Activated CD4-positive, alpha-beta T cell treated with anti-CD3 and anti-CD28 coated beads for 48 hours (primary cell): ENCODE measurements at regions not wholly inside any gene's neighbourhood (a gene's known extent, or its start where the extent isn't known, plus 50 kb on each side); places are given as distances from the start of the nearest gene placed in this dataset.
A peak's percentile ranks its signal among the peaks of the same experiment; 100 is the strongest.

ENCODE experiments used
- DNase-seq: peaks from one replicate; pipeline ENCODE4 v3.0.0-alpha.2; 2020

DNA sequence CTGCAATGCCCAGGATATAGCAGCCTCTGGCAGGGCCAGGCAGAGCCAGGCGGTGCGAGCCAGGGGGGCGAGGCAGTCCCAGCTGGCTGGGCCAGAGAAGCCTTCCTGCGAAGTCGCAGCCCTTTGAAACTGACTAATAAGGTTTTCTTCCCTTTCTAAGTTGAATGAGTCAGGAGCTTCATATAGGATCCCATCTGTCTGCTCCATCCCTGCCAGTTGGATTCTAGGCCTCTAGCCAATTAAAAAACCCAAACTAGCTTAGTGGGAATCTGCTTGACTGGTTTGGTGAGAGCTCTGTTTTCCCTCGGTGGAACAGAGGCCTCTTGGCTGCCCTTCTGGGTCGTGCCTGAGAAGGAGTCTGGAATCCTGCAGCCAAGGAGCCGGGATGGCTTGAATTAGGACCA is 70.1 kb upstream of the RAPGEF1 start:
- DNase-seq = no peak

GRCh38 chr9:131808291-131808690 is 68.4 kb upstream of the RAPGEF1 start:
- DNase-seq = no peak

DNA sequence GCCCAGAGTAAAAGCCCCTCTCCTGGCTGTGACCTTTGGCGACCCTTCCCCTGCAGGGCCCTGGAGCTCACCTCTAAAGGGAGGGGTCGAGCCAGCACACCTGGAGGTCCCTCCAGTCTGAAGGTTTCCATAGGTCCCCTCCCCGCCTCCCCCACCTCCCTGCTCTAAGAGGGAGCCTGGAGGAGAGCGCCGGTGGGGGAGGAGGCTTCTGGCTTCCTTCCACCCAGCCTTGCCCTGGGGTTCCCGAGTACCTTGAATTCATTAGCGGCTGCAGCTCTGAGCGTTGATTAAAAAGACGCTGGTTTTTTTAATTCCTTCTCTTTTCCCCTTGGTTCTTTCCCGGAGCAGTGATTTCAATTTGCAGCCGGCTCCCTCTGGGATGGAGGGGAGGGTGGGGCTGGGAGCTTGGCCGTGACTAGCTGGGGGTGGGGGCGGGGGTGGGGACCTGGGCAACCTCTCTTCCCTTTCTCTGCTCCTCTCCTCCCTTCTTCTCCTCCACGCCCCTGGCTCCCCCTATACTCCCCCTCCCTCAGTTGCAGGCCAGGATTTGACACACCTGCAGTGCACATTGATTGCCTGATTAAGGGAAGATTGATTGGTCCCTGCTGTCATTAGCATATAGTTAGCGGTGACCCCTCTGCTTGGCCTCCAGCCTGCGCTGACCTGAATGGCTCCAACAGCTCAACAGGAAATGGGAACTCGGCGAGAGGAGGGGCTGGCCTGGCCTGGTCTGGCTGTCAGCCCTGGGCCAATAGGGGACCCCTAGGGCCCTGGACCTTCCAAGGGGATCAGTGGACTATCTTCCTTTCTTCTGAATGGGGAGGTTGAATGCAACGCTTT is 67.5 kb upstream of the RAPGEF1 start:
- DNase-seq = no peak

DNA sequence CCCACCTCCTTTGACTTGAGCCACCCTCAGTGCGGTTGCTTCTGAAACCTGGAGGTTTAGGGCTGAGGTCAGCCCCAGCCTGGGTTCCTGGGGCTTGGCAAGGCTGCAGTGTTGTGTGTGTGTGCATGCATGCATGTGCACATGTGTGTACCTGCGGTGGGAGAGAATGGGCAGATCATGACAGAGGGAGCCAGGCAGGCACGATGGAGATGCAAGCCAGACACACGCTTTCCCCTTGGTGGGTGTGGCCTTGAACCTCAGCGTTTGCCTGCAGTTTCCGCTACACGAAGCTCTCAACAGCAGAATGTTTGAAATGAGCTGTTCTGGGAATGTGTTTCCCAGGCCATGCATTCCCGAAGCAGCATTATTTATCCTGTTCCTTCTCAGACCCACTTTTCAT is 65.9 kb upstream of the RAPGEF1 start:
- no peak for DNase-seq

DNA sequence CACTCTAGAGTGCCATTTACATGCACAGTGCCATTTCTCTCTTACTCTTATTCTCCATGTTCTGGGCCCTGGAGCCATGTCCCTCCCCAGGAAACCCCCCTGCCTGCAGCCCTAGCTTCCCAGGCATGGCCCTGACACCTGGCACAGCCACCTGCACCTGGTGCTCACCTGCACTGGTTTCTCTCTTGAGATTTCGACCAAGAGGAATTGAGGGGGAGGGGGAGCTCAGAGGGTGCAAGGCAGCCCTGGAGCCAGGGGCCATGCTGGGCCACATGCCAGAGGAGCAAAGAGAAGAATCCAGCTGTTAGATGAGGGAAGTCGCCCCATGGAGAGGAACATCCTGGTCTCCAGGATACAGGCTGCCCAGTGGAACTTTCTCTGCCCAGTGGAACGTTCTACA is 65.0 kb upstream of the RAPGEF1 start:
- no peak for DNase-seq

DNA sequence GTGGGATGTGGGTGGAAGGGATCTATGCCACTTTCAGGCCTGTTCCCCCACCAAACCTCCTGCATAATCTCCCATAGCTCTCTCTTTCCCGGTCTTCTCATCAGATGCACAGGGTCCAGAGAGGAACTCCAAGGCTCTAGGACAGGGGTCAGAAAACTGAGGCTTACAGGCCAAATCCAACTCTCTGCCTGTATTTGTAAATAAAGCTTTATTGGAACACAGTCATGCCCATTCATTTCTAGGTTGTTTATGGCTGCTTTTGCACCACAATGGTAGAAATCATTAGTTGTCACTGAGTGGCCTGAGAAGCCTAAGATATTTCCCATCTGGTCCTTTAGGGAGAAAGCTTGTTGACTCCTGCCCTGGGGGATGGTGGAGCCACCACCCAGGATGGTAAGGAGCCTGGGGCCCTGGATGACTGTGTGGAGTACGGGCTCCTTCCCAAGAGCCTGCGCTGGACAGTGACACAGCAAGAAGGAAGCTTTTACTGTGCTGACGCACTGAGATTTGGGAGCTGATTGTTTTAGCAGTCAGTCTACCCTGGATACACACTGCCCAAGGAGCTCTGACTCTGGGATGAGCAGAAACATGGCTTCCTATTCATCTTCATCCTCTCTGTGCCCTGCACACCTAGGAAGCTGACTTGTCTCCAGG is 64.0 kb upstream of the RAPGEF1 start:
- DNase-seq = no peak

GRCh38 chr9:131801810-131802209 is 61.9 kb upstream of the RAPGEF1 start:
- no peak for DNase-seq

GRCh38 chr9:131800843-131801242 is 61.0 kb upstream of the RAPGEF1 start:
- DNase-seq = no peak

DNA sequence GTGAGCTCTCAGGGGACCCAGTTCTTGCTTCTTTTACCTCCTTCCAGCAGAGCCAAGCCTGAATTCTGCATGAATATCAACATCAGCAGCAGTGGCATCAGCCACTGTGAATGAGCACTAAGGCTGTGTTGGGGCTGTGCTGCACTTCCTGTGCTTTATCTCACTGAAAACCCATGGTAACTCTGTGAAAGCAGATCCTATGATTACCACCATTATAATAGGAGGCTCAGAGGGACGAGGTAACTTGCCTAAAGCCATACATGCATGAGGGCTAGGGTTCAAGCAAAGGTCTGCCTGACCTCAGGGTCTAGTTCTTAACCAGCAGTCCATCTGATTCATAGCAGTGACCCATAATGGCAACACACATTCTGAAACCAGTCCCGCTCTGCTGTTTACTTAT is 60.5 kb upstream of the RAPGEF1 start:
- DNase-seq = no peak

DNA sequence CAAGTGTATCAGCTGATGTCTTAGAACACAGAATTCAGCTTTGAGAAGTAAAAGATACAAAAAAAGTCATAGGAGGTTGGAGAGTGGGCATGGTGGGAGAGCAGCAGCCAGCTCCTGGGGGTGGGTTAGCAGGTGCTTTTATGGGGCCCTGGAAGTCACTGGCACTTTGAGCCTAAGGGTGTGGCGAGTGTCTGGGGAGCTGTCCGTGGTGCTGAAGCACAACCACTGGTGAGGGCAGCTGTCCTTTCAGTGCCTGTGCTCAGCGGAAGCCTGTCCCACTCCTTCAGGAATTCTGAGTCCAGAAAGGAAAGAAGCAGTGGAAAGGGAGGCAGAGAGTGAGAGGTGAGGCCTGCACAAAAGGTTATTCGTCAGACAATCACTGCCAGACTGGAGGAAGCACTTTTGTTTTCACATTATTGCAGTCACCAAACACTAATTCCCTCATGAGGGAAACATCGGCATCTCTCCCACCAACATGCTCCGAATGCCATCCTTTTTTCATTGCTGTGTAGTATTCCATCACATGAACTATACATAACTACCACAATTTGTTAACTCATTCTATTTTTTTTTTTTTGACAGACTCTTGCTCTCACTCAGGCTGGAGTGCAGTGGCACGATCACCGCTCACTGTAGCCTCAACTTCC is 59.4 kb upstream of the RAPGEF1 start:
- peak; percentile 69 for DNase-seq

DNA sequence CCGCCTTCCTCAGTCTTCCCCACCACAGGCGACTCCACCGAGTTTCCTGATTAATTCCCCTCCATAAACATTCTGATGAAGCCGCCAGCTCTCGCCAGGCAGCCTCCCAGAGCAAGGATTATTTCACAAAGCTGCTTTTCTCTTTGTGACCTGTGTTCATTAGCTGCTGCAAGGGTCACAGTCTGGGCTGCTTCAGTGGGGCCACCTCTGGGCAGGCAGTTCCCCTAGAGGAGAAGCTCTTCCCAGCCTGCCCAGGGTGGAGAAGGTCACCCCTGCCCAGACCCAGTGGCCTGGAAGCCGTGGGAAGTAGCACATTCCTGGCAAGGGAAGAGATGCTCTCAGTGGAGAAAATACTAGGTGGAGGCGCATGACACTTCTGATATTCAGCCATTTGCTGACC is 58.4 kb upstream of the RAPGEF1 start:
- no peak for DNase-seq

- DNase-seq = no peak
Measured at GRCh38 chr9:131794393-131794792, 54.5 kb upstream of the RAPGEF1 start.

DNA sequence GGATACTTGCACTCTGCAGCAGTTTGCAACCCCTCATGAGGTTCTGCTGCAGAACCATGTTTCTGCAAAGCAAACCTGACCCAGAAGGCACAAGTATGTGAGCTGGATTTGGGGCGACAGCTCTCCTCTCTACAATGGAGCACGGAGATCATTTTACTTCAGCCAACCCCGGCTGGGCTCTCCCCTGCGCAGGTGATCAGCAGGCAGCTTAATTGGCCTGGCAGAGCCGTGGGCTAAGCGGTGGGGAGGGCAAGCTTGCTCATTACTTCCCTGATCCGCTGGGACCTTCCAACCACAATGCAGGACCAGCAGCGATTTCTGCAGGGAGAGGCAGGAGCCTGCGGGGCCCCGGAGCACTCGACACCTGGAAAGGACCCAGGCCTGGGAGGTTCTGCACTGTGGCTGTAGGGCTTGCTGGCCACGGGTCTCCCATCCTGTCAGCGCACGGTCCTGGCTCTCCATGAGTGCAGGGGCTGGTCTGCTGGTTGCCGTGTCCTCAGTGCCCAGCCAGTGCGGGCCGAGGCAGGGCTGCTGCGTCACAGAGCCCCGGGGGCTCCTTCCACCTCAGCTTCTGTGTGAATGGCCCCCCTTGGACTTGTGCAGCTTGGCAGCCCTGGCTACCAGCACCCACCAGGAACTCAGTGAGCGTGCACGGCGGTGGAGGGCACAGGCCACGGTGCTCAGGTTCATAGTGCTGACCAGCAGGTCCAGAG is 51.8 kb upstream of the RAPGEF1 start:
- DNase-seq = no peak
